Colonic mucosa (tissue), 4 donors: ENCODE measurements at regions not wholly inside any gene's neighbourhood (a gene's known extent, or its start where the extent isn't known, plus 50 kb on each side); places are given as distances from the start of the nearest gene placed in this dataset.
"Not testable (repeated sequence)": the region's sequence is repeated elsewhere in the genome, so short reads cannot be mapped to it uniquely, and the experiment has no call there.

Experiments used
- DNase-seq: peaks from one replicate; pipeline ENCODE4 v3.0.0-alpha.2; 2020
- H3K27ac ChIP-seq: fragments of 200-600 bp; one replicate; pipeline ENCODE4 v1.8.0; 2021
- H3K27me3 ChIP-seq: fragments of 200-600 bp; one replicate; pipeline ENCODE4 v1.8.0; 2021
- H3K36me3 ChIP-seq: fragments of 200-600 bp; one replicate; pipeline ENCODE4 v1.8.0; 2021
- H3K4me1 ChIP-seq: fragments of 200-600 bp; one replicate; pipeline ENCODE4 v1.8.0; 2021; ENCODE audit warnings: mild to moderate bottlenecking
- H3K4me3 ChIP-seq: fragments of 200-600 bp; one replicate; pipeline ENCODE4 v1.8.0; 2021
- H3K9ac ChIP-seq, 2 donors: one replicate each; pipeline ENCODE4 v1.7.0; 2013; ENCODE audit warnings: control low read depth in 2 of 2, low read depth in 2 of 2, low read length in 2 of 2
- H3K9me3 ChIP-seq: fragments of 200-600 bp; one replicate; pipeline ENCODE4 v1.8.0; 2021
- CTCF ChIP-seq: fragments of 200-600 bp; IDR thresholded peaks from one replicate; pipeline ENCODE4 v1.8.0; 2022; ENCODE audit warnings: antibody characterized with exemption, mild to moderate bottlenecking
- intact Hi-C: fragments of 100-400 bp; cut with DNase I; formaldehyde crosslinking; loops from one replicate; pipeline ENCODE4 v1.14.1; 2022
- donor health status: healthy.
- donor health status: DM: no; HTN: no; CAD: no.
- donor health status: DM: no; HTN: no; CAD: no.

- no peak overlapping the region for H3K9ac ChIP-seq
- no peak overlapping the region for H3K27ac ChIP-seq
- no peak for TF ChIP-seq CTCF
- no peaks in the 10 kb centered on the region for H3K9me3 ChIP-seq
- intact Hi-C loops, result no loop called here
- H3K4me3 ChIP-seq, result no peak overlapping the region
- H3K4me1 ChIP-seq, result no peaks in the 10 kb centered on the region
- no peak for DNase-seq
- H3K27me3 ChIP-seq, result no peaks in the 10 kb centered on the region
- H3K36me3 ChIP-seq, result no peaks in the 10 kb centered on the region
Observed at GRCh38 chr22:23450434-23450795, 129.7 kb downstream of the IGLL1 start.

- intact Hi-C loops, H3K9me3 ChIP-seq: not testable (repeated sequence)
Observed at GRCh38 chr22:23449748-23450433, 130.2 kb downstream of the IGLL1 start.

GRCh38 chr22:23448499-23449288, 131.4 kb downstream of the IGLL1 start:
- H3K36me3 ChIP-seq, H3K9ac ChIP-seq, H3K27ac ChIP-seq, H3K27me3 ChIP-seq, H3K9me3 ChIP-seq, DNase-seq, H3K4me1 ChIP-seq, intact Hi-C loops, H3K4me3 ChIP-seq: not testable (repeated sequence)

More at GRCh38 chr22:23449748-23450433, 130.2 kb downstream of the IGLL1 start:
- not testable (repeated sequence) for H3K36me3 ChIP-seq, H3K27me3 ChIP-seq, H3K27ac ChIP-seq, H3K4me3 ChIP-seq, DNase-seq, H3K4me1 ChIP-seq, H3K9ac ChIP-seq

GRCh38 chr22:23446796-23447350, 133.2 kb downstream of the IGLL1 start:
- no peak overlapping the region for H3K9ac ChIP-seq
- no peaks in the 10 kb centered on the region for H3K9me3 ChIP-seq
- intact Hi-C loops, result no loop called here
- no peak overlapping the region for H3K4me3 ChIP-seq
- H3K27me3 ChIP-seq, result no peaks in the 10 kb centered on the region
- H3K27ac ChIP-seq, result no peak overlapping the region
- no peaks in the 10 kb centered on the region for H3K4me1 ChIP-seq
- DNase-seq, result no peak
- TF ChIP-seq CTCF, result no peak
- H3K36me3 ChIP-seq, result no peaks in the 10 kb centered on the region

GRCh38 chr22:23446194-23446593, 133.9 kb downstream of the IGLL1 start:
- DNase-seq, H3K27me3 ChIP-seq, H3K36me3 ChIP-seq, H3K9ac ChIP-seq, H3K9me3 ChIP-seq, intact Hi-C loops, H3K4me1 ChIP-seq, H3K4me3 ChIP-seq, H3K27ac ChIP-seq: not testable (repeated sequence)

- H3K27ac ChIP-seq, H3K9ac ChIP-seq, intact Hi-C loops, H3K36me3 ChIP-seq, H3K9me3 ChIP-seq, H3K4me1 ChIP-seq, H3K27me3 ChIP-seq, H3K4me3 ChIP-seq, DNase-seq: not testable (repeated sequence)
Observed at GRCh38 chr22:23443905-23444304, 136.2 kb downstream of the IGLL1 start.

GRCh38 chr22:23439581-23439980, 140.5 kb downstream of the IGLL1 start:
- H3K4me3 ChIP-seq, H3K36me3 ChIP-seq, H3K4me1 ChIP-seq, H3K27me3 ChIP-seq, H3K9me3 ChIP-seq, DNase-seq, intact Hi-C loops, H3K27ac ChIP-seq, H3K9ac ChIP-seq: not testable (repeated sequence)

- Histone ChIP-seq H3K36me3 (no peaks in the 10 kb centered on the region), H3K27ac (no peak overlapping the region), H3K4me1 (no peaks in the 10 kb centered on the region), H3K4me3 (no peak overlapping the region), H3K9ac (no peak overlapping the region), H3K27me3 (no peaks in the 10 kb centered on the region), H3K9me3 (no peaks in the 10 kb centered on the region)
- no peak for DNase-seq
- no peak for TF ChIP-seq CTCF
- intact Hi-C loops, result no loop called here
Observed at GRCh38 chr22:23438216-23438615, 141.9 kb downstream of the IGLL1 start.
